T-helper 2 cell treated with Interferon-gamma antibody and Interleukin-4, amounts not matched to agents 5 μg/mL and 100 μg/mL, for 36 hours (primary cell): ENCODE measurements at regions not wholly inside any gene's neighbourhood (a gene's known extent, or its start where the extent isn't known, plus 50 kb on each side); places are given as distances from the start of the nearest gene placed in this dataset.

Source experiments
- DNase-seq: peaks from one replicate; pipeline ENCODE4 v3.0.0; 2021; ENCODE audit warnings: low spot score
- H3K27ac Mint-ChIP-seq: one replicate; pipeline ENCODE4 v1.8.0; 2021; ENCODE audit warnings: mild to moderate bottlenecking, mixed read lengths
- H3K27me3 Mint-ChIP-seq: one replicate; pipeline ENCODE4 v1.8.0; 2021; ENCODE audit warnings: low read depth, mixed read lengths
- H3K36me3 Mint-ChIP-seq: one replicate; pipeline ENCODE4 v1.8.0; 2021; ENCODE audit warnings: low read depth, mixed read lengths
- H3K4me1 Mint-ChIP-seq: one replicate; pipeline ENCODE4 v1.8.0; 2021; ENCODE audit warnings: low read depth, mixed read lengths
- H3K4me3 Mint-ChIP-seq: one replicate; pipeline ENCODE4 v1.8.0; 2022; ENCODE audit warnings: mild to moderate bottlenecking, moderate library complexity, mixed read lengths
- H3K9me3 Mint-ChIP-seq: one replicate; pipeline ENCODE4 v1.8.0; 2021; ENCODE audit warnings: mixed read lengths

- peaks cover 3% of the 10 kb centered on the region for H3K27me3 Mint-ChIP-seq
- H3K4me1 Mint-ChIP-seq: no peaks in the 10 kb centered on the region
- H3K4me3 Mint-ChIP-seq: no peak overlapping the region
- H3K27ac Mint-ChIP-seq: no peak overlapping the region
- H3K9me3 Mint-ChIP-seq: no peaks in the 10 kb centered on the region
- DNase-seq: no peak
- H3K36me3 Mint-ChIP-seq: no peaks in the 10 kb centered on the region
Observed at GRCh38 chr6:133761706-133762105, 127.2 kb upstream of the TCF21 start.

- Mint-ChIP-seq H3K27ac (no peak overlapping the region), H3K36me3 (no peaks in the 10 kb centered on the region), H3K4me3 (no peak overlapping the region), H3K27me3 (peaks cover 3% of the 10 kb centered on the region), H3K9me3 (no peaks in the 10 kb centered on the region), H3K4me1 (no peaks in the 10 kb centered on the region)
- DNase-seq: no peak
Observed at GRCh38 chr6:133764008-133764753, 124.7 kb upstream of the TCF21 start.

- Mint-ChIP-seq H3K4me1 (no peaks in the 10 kb centered on the region), H3K27ac (no peak overlapping the region), H3K9me3 (no peaks in the 10 kb centered on the region), H3K27me3 (peaks cover 3% of the 10 kb centered on the region), H3K36me3 (no peaks in the 10 kb centered on the region), H3K4me3 (no peak overlapping the region)
- no peak for DNase-seq
Observed at GRCh38 chr6:133764754-133765208, 124.1 kb upstream of the TCF21 start.

- DNase-seq: no peak
- Mint-ChIP-seq H3K36me3 (no peaks in the 10 kb centered on the region), H3K27ac (no peak overlapping the region), H3K4me1 (no peaks in the 10 kb centered on the region), H3K9me3 (no peaks in the 10 kb centered on the region), H3K4me3 (no peak overlapping the region), H3K27me3 (peaks cover 3% of the 10 kb centered on the region)
Observed at GRCh38 chr6:133767357-133767970, 121.4 kb upstream of the TCF21 start.

GRCh38 chr6:133768656-133769295 lies 120.1 kb upstream of the TCF21 start:
- no peaks in the 10 kb centered on the region for H3K36me3 Mint-ChIP-seq
- H3K9me3 Mint-ChIP-seq: no peaks in the 10 kb centered on the region
- no peak overlapping the region for H3K4me3 Mint-ChIP-seq
- peaks cover 3% of the 10 kb centered on the region for H3K27me3 Mint-ChIP-seq
- H3K27ac Mint-ChIP-seq: no peak overlapping the region
- DNase-seq: no peak
- H3K4me1 Mint-ChIP-seq: no peaks in the 10 kb centered on the region

GRCh38 chr6:133769463-133769862 lies 119.5 kb upstream of the TCF21 start:
- peaks cover 3% of the 10 kb centered on the region for H3K4me1 Mint-ChIP-seq

GRCh38 chr6:133772567-133772966 lies 116.3 kb upstream of the TCF21 start:
- no peak for DNase-seq
- H3K36me3 Mint-ChIP-seq: no peaks in the 10 kb centered on the region
- no peak overlapping the region for H3K4me3 Mint-ChIP-seq
- H3K27ac Mint-ChIP-seq: no peak overlapping the region
- H3K4me1 Mint-ChIP-seq: peaks cover 5% of the 10 kb centered on the region
- peaks cover 6% of the 10 kb centered on the region for H3K27me3 Mint-ChIP-seq
- H3K9me3 Mint-ChIP-seq: peaks cover 7% of the 10 kb centered on the region

More at GRCh38 chr6:133769463-133769862, 119.5 kb upstream of the TCF21 start:
- no peak overlapping the region for H3K4me3 Mint-ChIP-seq
- DNase-seq: no peak
- peaks cover 4% of the 10 kb centered on the region for H3K9me3 Mint-ChIP-seq
- no peaks in the 10 kb centered on the region for H3K36me3 Mint-ChIP-seq
- H3K27me3 Mint-ChIP-seq: peaks cover 3% of the 10 kb centered on the region
- no peak overlapping the region for H3K27ac Mint-ChIP-seq

GRCh38 chr6:133773776-133774175 lies 115.1 kb upstream of the TCF21 start:
- no peaks in the 10 kb centered on the region for H3K36me3 Mint-ChIP-seq
- H3K27ac Mint-ChIP-seq: no peak overlapping the region
- H3K9me3 Mint-ChIP-seq: peaks cover 7% of the 10 kb centered on the region
- peaks cover 5% of the 10 kb centered on the region for H3K4me1 Mint-ChIP-seq
- no peak for DNase-seq
- peaks cover 6% of the 10 kb centered on the region for H3K27me3 Mint-ChIP-seq
- no peak overlapping the region for H3K4me3 Mint-ChIP-seq

- Mint-ChIP-seq H3K27ac (no peak overlapping the region), H3K27me3 (peaks cover 6% of the 10 kb centered on the region), H3K36me3 (no peaks in the 10 kb centered on the region)
Observed at GRCh38 chr6:133774356-133774755, 114.6 kb upstream of the TCF21 start.

GRCh38 chr6:133778414-133779130 lies 110.3 kb upstream of the TCF21 start:
- DNase-seq: no peak
- H3K36me3 Mint-ChIP-seq: no peaks in the 10 kb centered on the region
- H3K27ac Mint-ChIP-seq: no peak overlapping the region
- H3K9me3 Mint-ChIP-seq: peaks cover 7% of the 10 kb centered on the region
- peaks cover 2% of the 10 kb centered on the region for H3K27me3 Mint-ChIP-seq
- no peak overlapping the region for H3K4me3 Mint-ChIP-seq
- peaks cover 5% of the 10 kb centered on the region for H3K4me1 Mint-ChIP-seq

More at GRCh38 chr6:133774356-133774755, 114.6 kb upstream of the TCF21 start:
- Mint-ChIP-seq H3K4me3 (no peak overlapping the region), H3K9me3 (peaks cover 7% of the 10 kb centered on the region), H3K4me1 (peaks cover 5% of the 10 kb centered on the region)
- no peak for DNase-seq

GRCh38 chr6:133779916-133780695 lies 108.8 kb upstream of the TCF21 start:
- Mint-ChIP-seq H3K27ac (no peak overlapping the region), H3K4me3 (no peak overlapping the region), H3K27me3 (peaks cover 5% of the 10 kb centered on the region), H3K36me3 (no peaks in the 10 kb centered on the region), H3K9me3 (no peaks in the 10 kb centered on the region), H3K4me1 (no peaks in the 10 kb centered on the region)
- DNase-seq: no peak

- Mint-ChIP-seq H3K27me3 (peaks cover 3% of the 10 kb centered on the region), H3K27ac (no peak overlapping the region), H3K4me1 (no peaks in the 10 kb centered on the region), H3K4me3 (no peak overlapping the region), H3K36me3 (no peaks in the 10 kb centered on the region), H3K9me3 (no peaks in the 10 kb centered on the region)
- DNase-seq: no peak
Observed at GRCh38 chr6:133786016-133786415, 102.9 kb upstream of the TCF21 start.

- Mint-ChIP-seq H3K27ac (no peak overlapping the region), H3K4me1 (no peaks in the 10 kb centered on the region), H3K27me3 (peaks cover 3% of the 10 kb centered on the region), H3K4me3 (no peak overlapping the region), H3K9me3 (no peaks in the 10 kb centered on the region), H3K36me3 (no peaks in the 10 kb centered on the region)
- no peak for DNase-seq
Observed at GRCh38 chr6:133787122-133787521, 101.8 kb upstream of the TCF21 start.
